K562 (cell line): ENCODE measurements at regions not wholly inside any gene's neighbourhood (a gene's known extent, or its start where the extent isn't known, plus 50 kb on each side); places are given as distances from the start of the nearest gene placed in this dataset.

ENCODE experiments used
- ATAC-seq: fragments of 200-7000 bp; cut with Tn5 transposase; 3 replicates; pipeline ENCODE4 v1.9.1; 2020; ENCODE audit warnings: moderate library complexity
- BruUV-seq: library from RNA; stranded (reverse); fragments of 400-500 nt; replicated peaks from 2 replicates; lab custom pipeline; 2021; lab: Mats Ljungman, UMichigan
- CTCF ChIA-PET: fragments of 300-600 bp; formaldehyde crosslinking; extraction: SDS; loops from one replicate; lab custom pipeline; 2021; ENCODE audit warnings: low intra/inter-chr PET ratio; lab: Yijun Ruan, JAX
- POLR2A ChIA-PET: fragments of 300-600, 350-650 bp; sonication (Branson Sonifier 250); formaldehyde crosslinking; extraction: SDS; loops from one replicate; lab custom pipeline; 2021; ENCODE audit warnings: antibody characterized with exemption, inconsistent platforms; lab: Yijun Ruan, JAX
- DNase-seq, 4 experiments: peaks; one replicate each; pipeline versions ENCODE4 v3.0.0 to v3.0.0-alpha.2; 2011 to 2018; ENCODE audit warnings: low spot score in 3 of 4, mixed read lengths in 3 of 4; ENCODE audit errors: extremely low read depth in 1 of 4
- FAIRE-seq: peaks from 2 replicates; lab custom pipeline; 2011; peaks lifted over from hg19 to GRCh38; lab: Jason Lieb, UNC
- H2AFZ ChIP-seq: 2 replicates; pipeline ENCODE4 v1.6.0; 2011; ENCODE audit warnings: low read depth, low read length, control low read depth, inconsistent platforms
- H3K27ac ChIP-seq: fragments of 200-600 bp; 3 replicates; pipeline ENCODE4 v1.8.0; 2011; ENCODE audit warnings: low read depth, mild to moderate bottlenecking, control low read depth, inconsistent platforms, low read length, moderate library complexity, mixed read lengths; ENCODE audit errors: extremely low read depth
- H3K27me3 ChIP-seq, 2 experiments: fragments of 300-600 bp in 1 of 2; 2 replicates in 1 of 2; 3 replicates in 1 of 2; pipeline versions ENCODE4 v1.6.0 to v1.8.0; 2011; ENCODE audit warnings: inconsistent platforms in 2 of 2, low read length in 2 of 2, mild to moderate bottlenecking in 1 of 2, mixed read lengths in 1 of 2, moderate library complexity in 1 of 2; ENCODE audit not compliant: control insufficient read depth in 2 of 2, insufficient read depth in 2 of 2
- H3K36me3 ChIP-seq: fragments of 300-600 bp; 3 replicates; pipeline ENCODE4 v1.8.0; 2011; ENCODE audit warnings: mild to moderate bottlenecking, low read length, inconsistent platforms; ENCODE audit not compliant: control insufficient read depth, insufficient read depth
- H3K4me1 ChIP-seq, 2 experiments: fragments of 200-600 bp in 1 of 2; replicated peaks in 1 of 2; 2 replicates in 1 of 2; 3 replicates in 1 of 2; pipeline versions ENCODE4 v1.5.1 to v1.8.0; 2011; ENCODE audit warnings: inconsistent platforms in 2 of 2, low read length in 2 of 2, mild to moderate bottlenecking in 1 of 2, mixed read lengths in 1 of 2, moderate library complexity in 1 of 2; ENCODE audit not compliant: control insufficient read depth in 2 of 2, insufficient read depth in 2 of 2
- H3K4me2 ChIP-seq: 2 replicates; pipeline ENCODE4 v1.6.1; 2011; ENCODE audit warnings: low read length, control low read depth, inconsistent platforms, mixed read lengths; ENCODE audit not compliant: insufficient read depth
- H3K4me3 ChIP-seq: fragments of 200-600 bp; sonication (generic), shearing (Covaris generic); 2 replicates; pipeline ENCODE4 v1.5.1; 2016; ENCODE audit warnings: control low read depth, inconsistent platforms
- H3K79me2 ChIP-seq: fragments of 200-600 bp; 3 replicates; pipeline ENCODE4 v1.8.0; 2011; ENCODE audit warnings: low read length, inconsistent platforms; ENCODE audit not compliant: control insufficient read depth, insufficient read depth
- H3K9ac ChIP-seq, 2 experiments: 2 replicates each; pipeline versions ENCODE4 v1.6.0 to v1.6.1; 2011; ENCODE audit warnings: low read depth in 2 of 2, low read length in 2 of 2, control low read depth in 1 of 2, inconsistent platforms in 1 of 2, mild to moderate bottlenecking in 1 of 2, mixed read lengths in 1 of 2; ENCODE audit not compliant: insufficient read depth in 1 of 2
- H3K9me1 ChIP-seq: one replicate; pipeline ENCODE4 v1.6.0; 2011; ENCODE audit warnings: inconsistent platforms, mild to moderate bottlenecking, low read length, moderate library complexity; ENCODE audit not compliant: control insufficient read depth, insufficient read depth
- H3K9me3 ChIP-seq: replicated peaks from 2 replicates; pipeline ENCODE4 v1.5.1; 2011; ENCODE audit warnings: low read depth, low read length, inconsistent platforms; ENCODE audit not compliant: control insufficient read depth, insufficient read depth
- H4K20me1 ChIP-seq: replicated peaks from 2 replicates; pipeline ENCODE4 v1.6.1; 2011; ENCODE audit warnings: low read length, inconsistent platforms, mixed read lengths; ENCODE audit not compliant: control insufficient read depth, insufficient read depth
- ILF3 ChIP-seq: fragments of 450-650 bp; IDR thresholded peaks from 2 replicates; pipeline ENCODE4 v1.6.1; 2018; ENCODE audit warnings: antibody characterized with exemption, mild to moderate bottlenecking, moderate library complexity, borderline replicate concordance
- KAT7 ChIP-seq: sonication (generic); formaldehyde crosslinking; IDR thresholded peaks from 2 replicates; pipeline ENCODE4 v1.8.0; 2022; ENCODE audit warnings: missing genetic modification reagents, mild to moderate bottlenecking, borderline replicate concordance
- NBN ChIP-seq: fragments of 450-650 bp; IDR thresholded peaks from 2 replicates; pipeline ENCODE4 v1.6.1; 2016; ENCODE audit warnings: low read depth, mild to moderate bottlenecking
- NFXL1 ChIP-seq: fragments of 450-650 bp; formaldehyde crosslinking; IDR thresholded peaks from 2 replicates; pipeline ENCODE4 v1.4.0; 2021; ENCODE audit warnings: mild to moderate bottlenecking
- ZBTB1 ChIP-seq: sonication (generic); formaldehyde crosslinking; IDR thresholded peaks from 2 replicates; pipeline ENCODE4 v1.8.1; 2023; ENCODE audit warnings: missing genetic modification reagents, low read depth, mild to moderate bottlenecking, borderline replicate concordance
- ZNF316 ChIP-seq: fragments of 450-650 bp; IDR thresholded peaks from 2 replicates; pipeline ENCODE4 v1.6.1; 2016
- ZSCAN29 ChIP-seq: fragments of 450-650 bp; IDR thresholded peaks from 2 replicates; pipeline ENCODE4 v1.6.1; 2017
- WGBS: fragments of 100-300 bp; shearing (Covaris generic); methylation state at CpG from one replicate; pipeline ENCODE4 v1.1.6; 2016; ENCODE audit warnings: low coverage, mixed read lengths; ENCODE audit not compliant: insufficient coverage; ENCODE audit errors: missing lambda C conversion rate; 5-methylcytosine and 5-hydroxymethylcytosine counted together
- in situ Hi-C: fragments of 300-500 bp; cut with MboI; formaldehyde crosslinking; loops from 4 replicates; pipeline ENCODE4 v1.15.0; 2018; ENCODE audit warnings: inconsistent platforms, mixed read lengths
- intact Hi-C: fragments of 100-400 bp; cut with micrococcal nuclease; formaldehyde crosslinking; loops from 2 replicates; pipeline ENCODE4 v1.14.2; 2022
- TF ChIP-seq, protein P1 (sequence below), 2 experiments: fragments of 450-650 bp in 1 of 2; sonication (generic) in 1 of 2; formaldehyde crosslinking; conservative IDR thresholded peaks; 2 replicates each; pipeline versions ENCODE4 v1.4.0 to v1.8.1; 2020 to 2022; ENCODE audit warnings: mild to moderate bottlenecking in 1 of 2, missing genetic modification reagents in 1 of 2
- TF ChIP-seq, protein P2 (sequence below), 2 experiments: fragments of 450-650 bp; IDR thresholded peaks; 2 replicates each; pipeline ENCODE4 v1.6.1; 2018; ENCODE audit warnings: mild to moderate bottlenecking in 2 of 2, low read depth in 1 of 2; ENCODE audit not compliant: partially characterized antibody in 2 of 2

DNA sequence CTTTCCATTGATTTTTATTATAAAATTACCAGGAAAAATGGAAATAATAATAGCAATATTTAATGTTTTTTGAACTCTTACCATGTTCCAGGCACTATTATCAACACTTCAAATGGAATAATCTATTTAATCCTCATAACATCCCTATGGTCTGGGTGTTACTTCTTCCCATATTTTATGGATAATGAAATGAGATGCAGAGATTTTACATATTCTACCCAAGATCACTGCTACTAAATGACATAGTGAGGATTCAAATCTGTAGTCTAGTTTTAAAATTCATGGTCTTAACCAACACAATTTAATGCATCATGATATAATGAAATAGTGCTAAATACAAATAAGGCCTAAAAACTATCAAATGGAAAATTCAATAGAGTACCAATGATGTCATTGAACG, 70.4 kb upstream of the COL3A1 start:
- no peaks in the 10 kb centered on the region for H4K20me1 ChIP-seq
- no peak overlapping the region for H2AFZ ChIP-seq
- no peak overlapping the region for H3K4me2 ChIP-seq
- TF ChIP-seq NFXL1 (CRISPR knock-in tag) (no peak), ILF3 (no peak), ZSCAN29 (no peak), ZNF316 (no peak), NBN (no peak), KAT7 (CRISPR knock-in tag) (no peak), ZBTB1 (no peak)
- TF ChIP-seq, protein P1, sequence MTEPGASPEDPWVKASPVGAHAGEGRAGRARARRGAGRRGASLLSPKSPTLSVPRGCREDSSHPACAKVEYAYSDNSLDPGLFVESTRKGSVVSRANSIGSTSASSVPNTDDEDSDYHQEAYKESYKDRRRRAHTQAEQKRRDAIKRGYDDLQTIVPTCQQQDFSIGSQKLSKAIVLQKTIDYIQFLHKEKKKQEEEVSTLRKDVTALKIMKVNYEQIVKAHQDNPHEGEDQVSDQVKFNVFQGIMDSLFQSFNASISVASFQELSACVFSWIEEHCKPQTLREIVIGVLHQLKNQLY (CRISPR knock-in tag; conservative IDR thresholded peaks at IDR 0.05) = no peak
- TF ChIP-seq, protein P2, sequence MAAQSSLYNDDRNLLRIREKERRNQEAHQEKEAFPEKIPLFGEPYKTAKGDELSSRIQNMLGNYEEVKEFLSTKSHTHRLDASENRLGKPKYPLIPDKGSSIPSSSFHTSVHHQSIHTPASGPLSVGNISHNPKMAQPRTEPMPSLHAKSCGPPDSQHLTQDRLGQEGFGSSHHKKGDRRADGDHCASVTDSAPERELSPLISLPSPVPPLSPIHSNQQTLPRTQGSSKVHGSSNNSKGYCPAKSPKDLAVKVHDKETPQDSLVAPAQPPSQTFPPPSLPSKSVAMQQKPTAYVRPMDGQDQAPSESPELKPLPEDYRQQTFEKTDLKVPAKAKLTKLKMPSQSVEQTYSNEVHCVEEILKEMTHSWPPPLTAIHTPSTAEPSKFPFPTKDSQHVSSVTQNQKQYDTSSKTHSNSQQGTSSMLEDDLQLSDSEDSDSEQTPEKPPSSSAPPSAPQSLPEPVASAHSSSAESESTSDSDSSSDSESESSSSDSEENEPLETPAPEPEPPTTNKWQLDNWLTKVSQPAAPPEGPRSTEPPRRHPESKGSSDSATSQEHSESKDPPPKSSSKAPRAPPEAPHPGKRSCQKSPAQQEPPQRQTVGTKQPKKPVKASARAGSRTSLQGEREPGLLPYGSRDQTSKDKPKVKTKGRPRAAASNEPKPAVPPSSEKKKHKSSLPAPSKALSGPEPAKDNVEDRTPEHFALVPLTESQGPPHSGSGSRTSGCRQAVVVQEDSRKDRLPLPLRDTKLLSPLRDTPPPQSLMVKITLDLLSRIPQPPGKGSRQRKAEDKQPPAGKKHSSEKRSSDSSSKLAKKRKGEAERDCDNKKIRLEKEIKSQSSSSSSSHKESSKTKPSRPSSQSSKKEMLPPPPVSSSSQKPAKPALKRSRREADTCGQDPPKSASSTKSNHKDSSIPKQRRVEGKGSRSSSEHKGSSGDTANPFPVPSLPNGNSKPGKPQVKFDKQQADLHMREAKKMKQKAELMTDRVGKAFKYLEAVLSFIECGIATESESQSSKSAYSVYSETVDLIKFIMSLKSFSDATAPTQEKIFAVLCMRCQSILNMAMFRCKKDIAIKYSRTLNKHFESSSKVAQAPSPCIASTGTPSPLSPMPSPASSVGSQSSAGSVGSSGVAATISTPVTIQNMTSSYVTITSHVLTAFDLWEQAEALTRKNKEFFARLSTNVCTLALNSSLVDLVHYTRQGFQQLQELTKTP (IDR thresholded peaks at IDR 0.05; ENCODE audit: low read depth in 1 of 2, partially characterized antibody in 2 of 2) = no peak
- BruUV-seq = no TSS peak
- H3K4me1 ChIP-seq = no peaks in the 10 kb centered on the region
- ATAC-seq (no peak), FAIRE-seq (no peak), DNase-seq (no peak)
- H3K9me3 ChIP-seq = no peaks in the 10 kb centered on the region
- H3K79me2 ChIP-seq = no peaks in the 10 kb centered on the region
- no peak overlapping the region for H3K27ac ChIP-seq
- ChIA-PET POLR2A (no interaction called here), CTCF (no interaction called here)
- H3K36me3 ChIP-seq = no peaks in the 10 kb centered on the region
- intact Hi-C loops (no loop called here), in situ Hi-C loops (no loop called here)
- 0% methylated on average over 1 of the region's 1 CpG for whole genome bisulfite sequencing
- H3K9ac ChIP-seq = no peak overlapping the region
- H3K9me1 ChIP-seq = no peaks in the 10 kb centered on the region
- H3K27me3 ChIP-seq = no peaks in the 10 kb centered on the region
- H3K4me3 ChIP-seq = no peak overlapping the region
